HepG2 (cell line): ENCODE measurements at regions not wholly inside any gene's neighbourhood (a gene's known extent, or its start where the extent isn't known, plus 50 kb on each side); places are given as distances from the start of the nearest gene placed in this dataset.

Source experiments
- ARNTL ChIP-seq: sonication (generic); formaldehyde crosslinking; IDR thresholded peaks from 2 replicates; pipeline ENCODE4 v1.4.0; 2020; ENCODE audit warnings: mild to moderate bottlenecking, missing genetic modification reagents
- CBX2 ChIP-seq, 2 experiments: fragments of 200-600 bp in 1 of 2; sonication (generic); formaldehyde crosslinking in 1 of 2; IDR thresholded peaks; 2 replicates each; pipeline versions ENCODE4 v1.7.0 to v1.8.1; 2018 to 2022; ENCODE audit warnings: low read depth in 2 of 2, low read length in 1 of 2, mild to moderate bottlenecking in 1 of 2, missing genetic modification reagents in 1 of 2
- GTF2F1 ChIP-seq: fragments of 150-350 bp; IDR thresholded peaks from 2 replicates; pipeline ENCODE4 v1.6.1; 2014; ENCODE audit warnings: low read length
- JUN ChIP-seq: sonication (generic); formaldehyde crosslinking; IDR thresholded peaks from 2 replicates; pipeline ENCODE4 v1.4.0; 2020; ENCODE audit warnings: mild to moderate bottlenecking, missing genetic modification reagents
- JUNB ChIP-seq: sonication (generic); formaldehyde crosslinking; IDR thresholded peaks from 2 replicates; pipeline ENCODE4 v1.8.0; 2022; ENCODE audit warnings: missing genetic modification reagents, mild to moderate bottlenecking, borderline replicate concordance
- LBX2 ChIP-seq: sonication (generic); formaldehyde crosslinking; IDR thresholded peaks from 2 replicates; pipeline ENCODE4 v1.5.0; 2020; ENCODE audit warnings: missing genetic modification reagents, mild to moderate bottlenecking, borderline replicate concordance
- NBN ChIP-seq: fragments of 450-650 bp; conservative IDR thresholded peaks from 2 replicates; pipeline ENCODE4 v1.6.1; 2017
- NR2F6 ChIP-seq, 2 experiments: IDR thresholded peaks; 2 replicates each; pipeline ENCODE4 v1.6.1; 2016; ENCODE audit warnings: antibody characterized with exemption in 1 of 2, mild to moderate bottlenecking in 1 of 2
- RNF2 ChIP-seq: fragments of 450-650 bp; conservative IDR thresholded peaks from 2 replicates; pipeline ENCODE4 v1.6.1; 2016; ENCODE audit warnings: low read depth
- SNAPC5 ChIP-seq: sonication (generic); formaldehyde crosslinking; IDR thresholded peaks from 2 replicates; pipeline ENCODE4 v1.8.1; 2023; ENCODE audit warnings: mild to moderate bottlenecking, missing genetic modification reagents, borderline replicate concordance
- ZBTB1 ChIP-seq: sonication (generic); formaldehyde crosslinking; IDR thresholded peaks from 2 replicates; pipeline ENCODE4 v1.4.0; 2020; ENCODE audit warnings: missing genetic modification reagents, borderline replicate concordance
- ZBTB40 ChIP-seq, 2 experiments: fragments of 450-650 bp in 1 of 2; sonication (generic) in 1 of 2; formaldehyde crosslinking in 1 of 2; IDR thresholded peaks; 2 replicates each; pipeline versions ENCODE4 v1.6.1 to v1.8.0; 2016 to 2022; ENCODE audit warnings: antibody characterized with exemption in 1 of 2, mild to moderate bottlenecking in 1 of 2, missing genetic modification reagents in 1 of 2
- ZBTB7B ChIP-seq: sonication (generic); formaldehyde crosslinking; IDR thresholded peaks from 2 replicates; pipeline ENCODE4 v1.4.0; 2020; ENCODE audit warnings: missing genetic modification reagents
- ZNF124 ChIP-seq: sonication (generic); formaldehyde crosslinking; IDR thresholded peaks from 2 replicates; pipeline ENCODE4 v1.4.0; 2020; ENCODE audit warnings: missing genetic modification reagents
- ZNF224 ChIP-seq: sonication (generic); formaldehyde crosslinking; IDR thresholded peaks from 2 replicates; pipeline ENCODE4 v1.5.0; 2020; ENCODE audit warnings: mild to moderate bottlenecking, missing genetic modification reagents
- ZNF382 ChIP-seq: sonication (generic); formaldehyde crosslinking; IDR thresholded peaks from 2 replicates; pipeline ENCODE4 v1.5.0; 2020; ENCODE audit warnings: missing genetic modification reagents, mild to moderate bottlenecking, borderline replicate concordance
- ZNF607 ChIP-seq: sonication (generic); formaldehyde crosslinking; IDR thresholded peaks from 2 replicates; pipeline ENCODE4 v1.5.1; 2020; ENCODE audit warnings: missing genetic modification reagents, mild to moderate bottlenecking, borderline replicate concordance
- ZNF768 ChIP-seq: sonication (generic); formaldehyde crosslinking; IDR thresholded peaks from 2 replicates; pipeline ENCODE4 v1.4.0; 2020; ENCODE audit warnings: missing genetic modification reagents
- ZSCAN9 ChIP-seq: IDR thresholded peaks from 2 replicates; pipeline ENCODE4 v1.6.1; 2016; ENCODE audit warnings: borderline replicate concordance

GRCh38 chr20:59515013-59515905 lies 89.1 kb upstream of the PHACTR3 start (continued):
- TF ChIP-seq CBX2 (IDR thresholded peaks at IDR 0.05; ENCODE audit: low read depth, low read length): no peak
- TF ChIP-seq CBX2 (CRISPR knock-in tag; IDR thresholded peaks at IDR 0.05; ENCODE audit: low read depth): no peak
- TF ChIP-seq ZNF124: no peak
- no peak for TF ChIP-seq ARNTL
- no peak for TF ChIP-seq SNAPC5 (CRISPR knock-in tag)
- TF ChIP-seq ZNF224: no peak
- TF ChIP-seq NBN: no peak
- no peak for TF ChIP-seq ZNF607 (CRISPR knock-in tag)
- no peak for TF ChIP-seq ZBTB40 (IDR thresholded peaks at IDR 0.05)
- no peak for TF ChIP-seq ZBTB40 (CRISPR knock-in tag; IDR thresholded peaks at IDR 0.05)
- TF ChIP-seq JUNB: no peak
- no peak for TF ChIP-seq GTF2F1
- TF ChIP-seq ZSCAN9: 0 out of 2 replicates have a peak, but pooled peaks have one; percentile 17
- no peak for TF ChIP-seq RNF2
- TF ChIP-seq ZBTB7B: no peak
- no peak for TF ChIP-seq NR2F6 (IDR thresholded peaks at IDR 0.05)
- no peak for TF ChIP-seq NR2F6 (CRISPR knock-in tag; IDR thresholded peaks at IDR 0.05)
- no peak for TF ChIP-seq ZNF382 (CRISPR knock-in tag)
- TF ChIP-seq JUN (CRISPR knock-in tag): no peak
- no peak; the same call in 1 of the 2 replicates for TF ChIP-seq ZNF768 (CRISPR knock-in tag)
- no peak for TF ChIP-seq ZBTB1
- TF ChIP-seq LBX2 (CRISPR knock-in tag): no peak
